KMS-11 (cell line): ENCODE measurements at regions not wholly inside any gene's neighbourhood (a gene's known extent, or its start where the extent isn't known, plus 50 kb on each side); places are given as distances from the start of the nearest gene placed in this dataset.

ENCODE experiments used
- H2AFZ ChIP-seq: fragments of 200-600 bp; sonication (generic); 2 replicates; pipeline ENCODE4 v1.6.1; 2016; ENCODE audit warnings: antibody characterized with exemption, mixed run types, low read depth
- H3K27ac ChIP-seq: fragments of 200-600 bp; sonication (generic); 2 replicates; pipeline ENCODE4 v1.6.1; 2016; ENCODE audit warnings: mild to moderate bottlenecking, mixed run types
- H3K27me3 ChIP-seq: fragments of 200-600 bp; sonication (generic); 2 replicates; pipeline ENCODE4 v1.6.1; 2017; ENCODE audit warnings: mild to moderate bottlenecking, low read depth, mixed run types, moderate library complexity; ENCODE audit not compliant: insufficient read depth
- H3K36me3 ChIP-seq: fragments of 200-600 bp; sonication (generic); 2 replicates; pipeline ENCODE4 v1.6.1; 2017; ENCODE audit warnings: mild to moderate bottlenecking, mixed run types; ENCODE audit not compliant: insufficient read depth
- H3K4me1 ChIP-seq: fragments of 200-600 bp; sonication (generic); 2 replicates; pipeline ENCODE4 v1.6.1; 2016; ENCODE audit warnings: mild to moderate bottlenecking, low read depth, mixed run types; ENCODE audit not compliant: poor library complexity, severe bottlenecking
- H3K4me2 ChIP-seq: fragments of 200-600 bp; sonication (generic); 2 replicates; pipeline ENCODE4 v1.7.0; 2016; ENCODE audit warnings: mild to moderate bottlenecking, mixed run types
- H3K4me3 ChIP-seq: fragments of 200-600 bp; sonication (generic); IDR thresholded peaks from 2 replicates; pipeline ENCODE4 v1.6.1; 2017; ENCODE audit warnings: low read depth, low read length, mixed read lengths; ENCODE audit not compliant: insufficient read depth
- H3K79me2 ChIP-seq: fragments of 200-600 bp; sonication (generic); 2 replicates; pipeline ENCODE4 v1.6.1; 2016; ENCODE audit warnings: low read depth, mixed run types; ENCODE audit not compliant: insufficient read depth
- H3K9ac ChIP-seq: fragments of 200-600 bp; sonication (generic); 2 replicates; pipeline ENCODE4 v1.6.1; 2016; ENCODE audit warnings: mild to moderate bottlenecking, mixed run types
- H4K20me1 ChIP-seq: fragments of 200-600 bp; sonication (generic); 2 replicates; pipeline ENCODE4 v1.6.1; 2016; ENCODE audit warnings: mild to moderate bottlenecking, mixed run types; ENCODE audit not compliant: insufficient read depth
- TF ChIP-seq, protein P1 (sequence below): fragments of 200-600 bp; sonication (generic); conservative IDR thresholded peaks from 2 replicates; pipeline ENCODE4 v1.6.1; 2017; ENCODE audit warnings: low read depth, mild to moderate bottlenecking, antibody characterized with exemption, low read length, moderate library complexity, mixed read lengths

DNA sequence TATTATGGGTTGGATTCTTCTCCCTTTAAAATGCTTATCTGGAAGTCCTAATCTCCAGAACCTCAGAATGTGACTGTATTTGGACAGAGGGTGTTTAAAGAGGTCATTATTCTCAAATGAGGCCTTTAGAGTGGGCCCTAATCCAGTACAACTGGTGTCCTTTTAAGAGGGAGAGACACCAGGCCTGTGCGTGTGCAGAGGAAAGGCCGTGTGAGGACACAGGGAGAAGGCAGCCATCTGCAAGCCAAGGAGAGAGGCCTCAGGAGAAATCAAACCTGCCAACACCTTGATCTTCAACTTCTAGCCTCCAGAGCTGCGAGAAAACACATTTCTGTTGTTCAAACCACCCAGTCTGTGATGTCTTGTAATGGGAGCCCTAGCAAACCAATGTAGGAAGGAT is 235.4 kb upstream of the MYO3A start:
- Histone ChIP-seq H3K27me3 (no peaks in the 10 kb centered on the region), H3K4me2 (no peak overlapping the region), H3K27ac (no peak overlapping the region)

DNA sequence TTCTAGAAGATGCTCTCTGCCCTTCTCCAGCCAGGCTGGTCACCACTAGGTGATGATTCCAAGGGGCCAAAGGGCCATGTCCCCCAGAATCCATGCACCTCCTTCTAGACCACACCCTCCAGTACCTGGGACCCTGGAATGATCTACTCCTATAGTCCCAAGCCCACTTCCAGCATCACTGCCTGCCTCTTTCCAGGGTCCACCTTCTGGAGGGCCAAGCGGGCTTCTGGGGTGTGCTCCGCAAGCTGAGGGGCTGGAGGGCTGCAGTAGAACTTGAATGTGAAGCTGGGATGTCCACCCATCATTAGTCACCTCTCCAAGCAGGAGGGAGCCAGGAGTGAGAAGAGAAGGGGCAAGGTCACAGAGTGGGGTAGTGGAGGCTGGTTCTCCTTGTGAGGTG is 234.4 kb upstream of the MYO3A start:
- H3K36me3 ChIP-seq: no peaks in the 10 kb centered on the region
- H3K9ac ChIP-seq: no peak overlapping the region
- H3K4me3 ChIP-seq: no peak overlapping the region
- H3K79me2 ChIP-seq: no peaks in the 10 kb centered on the region
- TF ChIP-seq, protein P1, sequence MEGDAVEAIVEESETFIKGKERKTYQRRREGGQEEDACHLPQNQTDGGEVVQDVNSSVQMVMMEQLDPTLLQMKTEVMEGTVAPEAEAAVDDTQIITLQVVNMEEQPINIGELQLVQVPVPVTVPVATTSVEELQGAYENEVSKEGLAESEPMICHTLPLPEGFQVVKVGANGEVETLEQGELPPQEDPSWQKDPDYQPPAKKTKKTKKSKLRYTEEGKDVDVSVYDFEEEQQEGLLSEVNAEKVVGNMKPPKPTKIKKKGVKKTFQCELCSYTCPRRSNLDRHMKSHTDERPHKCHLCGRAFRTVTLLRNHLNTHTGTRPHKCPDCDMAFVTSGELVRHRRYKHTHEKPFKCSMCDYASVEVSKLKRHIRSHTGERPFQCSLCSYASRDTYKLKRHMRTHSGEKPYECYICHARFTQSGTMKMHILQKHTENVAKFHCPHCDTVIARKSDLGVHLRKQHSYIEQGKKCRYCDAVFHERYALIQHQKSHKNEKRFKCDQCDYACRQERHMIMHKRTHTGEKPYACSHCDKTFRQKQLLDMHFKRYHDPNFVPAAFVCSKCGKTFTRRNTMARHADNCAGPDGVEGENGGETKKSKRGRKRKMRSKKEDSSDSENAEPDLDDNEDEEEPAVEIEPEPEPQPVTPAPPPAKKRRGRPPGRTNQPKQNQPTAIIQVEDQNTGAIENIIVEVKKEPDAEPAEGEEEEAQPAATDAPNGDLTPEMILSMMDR: no peak
- H4K20me1 ChIP-seq: no peaks in the 10 kb centered on the region
- no peak overlapping the region for H3K4me2 ChIP-seq
- H3K4me1 ChIP-seq: no peaks in the 10 kb centered on the region
- no peak overlapping the region for H2AFZ ChIP-seq
- H3K27me3 ChIP-seq: no peaks in the 10 kb centered on the region
- no peak overlapping the region for H3K27ac ChIP-seq

More for the DNA sequence above, 235.4 kb upstream of the MYO3A start:
- no peaks in the 10 kb centered on the region for H3K36me3 ChIP-seq
- no peak overlapping the region for H2AFZ ChIP-seq
- H3K4me1 ChIP-seq: no peaks in the 10 kb centered on the region
- no peaks in the 10 kb centered on the region for H3K79me2 ChIP-seq
- TF ChIP-seq, protein P1: no peak
- H4K20me1 ChIP-seq: no peaks in the 10 kb centered on the region
- H3K9ac ChIP-seq: no peak overlapping the region
- H3K4me3 ChIP-seq: no peak overlapping the region

DNA sequence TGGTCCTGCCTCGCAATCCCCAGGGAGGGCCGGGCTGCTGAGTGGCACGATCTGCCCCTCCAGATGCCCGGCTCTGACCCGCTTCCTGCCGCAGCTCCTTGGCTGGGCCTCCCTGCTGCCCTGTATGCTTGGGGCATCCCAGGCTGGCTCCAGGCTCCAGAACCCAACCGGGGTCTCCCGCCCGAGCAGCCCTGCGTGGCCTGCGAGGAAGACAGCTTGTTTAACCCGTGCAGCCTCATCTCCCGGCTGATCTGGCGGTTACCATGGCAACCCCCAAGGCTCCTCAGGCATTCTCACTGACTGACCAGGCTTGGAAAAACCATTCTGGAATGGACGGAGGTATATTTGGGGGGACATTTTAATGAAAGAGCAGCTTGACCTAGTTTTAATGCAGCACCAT is 232.4 kb upstream of the MYO3A start:
- TF ChIP-seq, protein P1: no peak
- Histone ChIP-seq H3K27ac (no peak overlapping the region), H3K36me3 (no peaks in the 10 kb centered on the region)

DNA sequence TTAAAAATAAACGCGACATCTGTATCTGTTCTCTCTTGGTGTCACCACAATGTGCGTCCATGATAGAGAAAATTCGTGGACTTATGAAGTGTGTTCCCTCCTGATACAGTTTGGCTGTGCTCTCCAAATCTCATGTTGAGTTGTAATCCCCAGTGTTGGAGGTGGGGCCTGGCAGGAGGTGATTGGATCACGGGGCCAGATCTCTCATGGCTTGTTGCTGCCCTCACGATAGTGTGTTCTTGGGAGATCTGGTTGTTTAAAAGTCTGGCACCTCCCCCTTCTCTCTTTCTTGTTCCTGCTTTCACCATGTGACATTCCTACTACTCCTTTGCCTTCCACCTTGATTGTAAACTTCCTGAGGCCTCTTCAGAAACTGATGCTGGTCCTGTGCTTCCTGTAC is 229.4 kb upstream of the MYO3A start:
- no peaks in the 10 kb centered on the region for H3K36me3 ChIP-seq
- no peaks in the 10 kb centered on the region for H4K20me1 ChIP-seq
- H3K79me2 ChIP-seq: no peaks in the 10 kb centered on the region
- H3K9ac ChIP-seq: no peak overlapping the region
- no peaks in the 10 kb centered on the region; the same call in 1 of the 2 replicates for H3K27me3 ChIP-seq
- H3K4me3 ChIP-seq: no peak overlapping the region
- H3K27ac ChIP-seq: no peak overlapping the region
- TF ChIP-seq, protein P1: no peak
- H3K4me2 ChIP-seq: no peak overlapping the region
- H2AFZ ChIP-seq: no peak overlapping the region
- no peaks in the 10 kb centered on the region for H3K4me1 ChIP-seq

More for the DNA sequence above, 232.4 kb upstream of the MYO3A start:
- Histone ChIP-seq H2AFZ (no peak overlapping the region), H4K20me1 (no peaks in the 10 kb centered on the region), H3K4me1 (no peaks in the 10 kb centered on the region), H3K79me2 (no peaks in the 10 kb centered on the region), H3K27me3 (no peaks in the 10 kb centered on the region; the same call in 1 of the 2 replicates), H3K4me3 (no peak overlapping the region), H3K9ac (no peak overlapping the region), H3K4me2 (no peak overlapping the region)
